ENCODE measurements at regions not wholly inside any gene's neighbourhood (a gene's known extent, or its start where the extent isn't known, plus 50 kb on each side); places are given as distances from the start of the nearest gene placed in this dataset.

- no peak for TF ChIP-seq CTCF (conservative IDR thresholded peaks at IDR 0.05; ENCODE audit: low read length)
- TF ChIP-seq EZH2phosphoT487 (IDR thresholded peaks at IDR 0.05; ENCODE audit: borderline replicate concordance, low read depth, low read length) = no peak
Measured at GRCh38 chr5:24353611-24354010, 291.2 kb downstream of the CDH10 start.

All from OCI-LY7 (cell line).